A673 (cell line): ENCODE measurements at regions not wholly inside any gene's neighbourhood (a gene's known extent, or its start where the extent isn't known, plus 50 kb on each side); places are given as distances from the start of the nearest gene placed in this dataset.
"Not testable (repeated sequence)": the region's sequence is repeated elsewhere in the genome, so short reads cannot be mapped to it uniquely, and the experiment has no call there.

Source experiments
- CTCF ChIP-seq: fragments of 300-800, 200-600 bp; sonication (generic); conservative IDR thresholded peaks from 2 replicates; pipeline ENCODE4 v1.5.1; 2017; ENCODE audit warnings: low read depth, mild to moderate bottlenecking, antibody characterized with exemption, low read length, moderate library complexity, mixed read lengths
- EZH2 ChIP-seq: fragments of 200-600 bp; sonication (generic); IDR thresholded peaks from 2 replicates; pipeline ENCODE4 v1.6.1; 2017; ENCODE audit warnings: borderline replicate concordance, low read depth, mild to moderate bottlenecking, mixed read lengths, antibody characterized with exemption, low read length; ENCODE audit not compliant: poor library complexity, severe bottlenecking

GRCh38 chr13:27350825-27351224, 73.6 kb upstream of the GTF3A start:
- TF ChIP-seq CTCF, EZH2: not testable (repeated sequence)
